Right ventricle myocardium inferior (tissue), 1 donor: ENCODE measurements at regions not wholly inside any gene's neighbourhood (a gene's known extent, or its start where the extent isn't known, plus 50 kb on each side); places are given as distances from the start of the nearest gene placed in this dataset.

Experiments used
- ATAC-seq: fragments of 200-7000 bp; cut with Tn5 transposase; one replicate; pipeline ENCODE4 v1.9.1; 2020; ENCODE audit warnings: mild to moderate bottlenecking, moderate library complexity
- DNase-seq: peaks from one replicate; pipeline ENCODE4 v3.0.0; 2021; ENCODE audit errors: missing footprints
- intact Hi-C: fragments of 100-400 bp; cut with DNase I; formaldehyde crosslinking; loops from one replicate; pipeline ENCODE4 v1.11.0; 2022
- donor health status: DM: no; HTN: yes; CAD: no; lungs with severe emphysema.

DNA sequence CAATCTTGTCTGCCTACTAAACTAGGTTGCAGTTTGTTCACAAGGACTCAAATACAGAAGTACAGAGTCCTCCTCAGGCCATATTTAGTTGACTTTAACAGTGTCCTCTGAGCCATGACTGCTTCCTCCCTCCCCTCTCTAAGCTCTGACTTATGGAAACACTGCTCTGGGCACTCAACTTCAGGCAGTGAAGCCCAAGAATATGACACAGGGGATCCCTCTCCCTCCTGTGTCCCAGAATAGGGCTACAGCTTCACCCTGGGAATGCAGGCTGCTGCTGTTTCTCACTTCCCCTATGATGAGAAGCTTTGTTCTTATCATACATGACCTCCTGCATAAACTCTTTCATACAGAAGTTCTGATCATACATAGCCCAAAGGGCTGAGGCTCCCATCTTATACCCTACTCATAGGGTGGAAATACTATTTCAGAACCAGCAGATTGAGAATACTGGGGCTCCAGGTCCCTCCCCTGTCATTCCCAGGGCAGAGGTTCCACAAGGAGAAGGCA, 97.3 kb upstream of the UST start:
- intact Hi-C loops: no loop called here
- no peak for ATAC-seq
- no peak for DNase-seq

DNA sequence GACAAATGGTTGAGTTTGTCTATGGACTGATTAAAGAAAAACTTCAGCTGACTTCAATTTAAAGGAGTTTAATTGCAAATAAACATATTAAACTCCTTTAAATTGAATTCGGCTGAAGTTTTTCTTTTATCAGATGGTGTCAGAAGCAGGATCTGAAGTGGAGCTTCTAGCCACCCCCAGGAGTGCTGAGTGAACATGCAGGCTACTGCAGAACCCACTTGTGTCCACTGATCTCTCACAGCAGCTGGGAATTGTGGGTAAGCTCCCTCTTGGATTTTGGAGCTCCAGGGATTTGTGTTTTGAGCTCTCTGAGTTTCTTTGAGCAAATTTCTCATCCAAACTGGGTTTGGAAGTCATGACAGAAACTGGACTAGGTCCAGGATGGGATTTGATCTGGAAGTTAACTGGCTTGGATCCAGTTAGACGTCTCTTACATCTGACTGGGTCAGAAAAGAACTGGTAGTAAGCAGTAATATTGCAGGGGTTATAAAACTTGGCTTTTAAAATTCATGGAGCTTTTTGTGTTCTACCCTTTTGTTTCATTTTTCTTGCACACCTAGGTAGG, 95.8 kb upstream of the UST start:
- DNase-seq (no peak), ATAC-seq (no peak)
- intact Hi-C loops: no loop called here

DNA sequence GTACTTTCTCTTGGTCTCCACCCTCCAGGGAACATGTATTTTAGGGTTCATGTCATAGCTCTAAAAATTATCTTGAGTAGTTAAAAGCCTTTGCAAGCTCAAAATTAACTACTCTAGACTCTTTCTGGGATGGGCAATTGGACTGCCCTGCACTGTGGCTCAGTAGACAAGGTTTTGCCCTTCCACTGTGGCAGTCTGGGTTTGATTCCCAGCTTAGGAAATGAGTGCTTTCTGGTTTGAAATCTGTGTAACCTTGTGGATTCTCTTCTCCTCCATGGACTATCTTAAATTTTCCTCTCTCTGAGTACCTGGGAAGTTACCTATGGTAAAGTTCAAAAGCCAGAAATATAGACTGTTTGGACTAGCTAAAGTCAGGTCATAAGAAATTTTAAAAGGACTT, 94.6 kb upstream of the UST start:
- intact Hi-C loops: no loop called here
- DNase-seq (no peak), ATAC-seq (no peak)

DNA sequence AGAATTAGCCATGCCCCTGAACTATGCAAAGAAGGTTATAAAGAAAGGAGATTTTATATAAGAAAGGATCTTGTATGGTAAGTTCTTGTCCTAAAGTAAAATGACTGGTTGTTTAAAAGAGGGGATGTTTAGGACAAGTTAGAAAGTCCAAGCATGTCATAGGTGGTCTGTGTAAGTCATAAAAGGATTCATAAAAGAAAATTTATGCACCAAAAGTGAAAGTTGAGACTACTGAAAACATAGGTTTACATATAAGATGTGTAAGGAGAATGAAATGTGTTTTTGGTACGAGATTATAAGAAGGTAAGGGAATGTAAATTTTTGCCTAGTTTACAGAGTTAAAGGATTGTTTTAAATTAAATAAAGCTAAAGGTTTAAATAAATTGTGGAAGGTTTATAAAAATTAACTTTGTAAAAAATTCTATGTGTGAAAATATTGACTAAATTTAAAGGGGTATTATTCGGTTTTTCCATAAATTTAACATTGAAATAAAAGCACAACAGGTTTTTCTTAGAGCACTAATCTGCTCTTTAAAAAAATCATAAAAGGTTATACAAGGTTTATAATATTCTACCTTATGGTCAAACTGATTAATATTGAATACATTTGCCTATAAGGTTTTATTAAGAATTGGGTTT, 93.6 kb upstream of the UST start:
- DNase-seq (no peak), ATAC-seq (no peak)

DNA sequence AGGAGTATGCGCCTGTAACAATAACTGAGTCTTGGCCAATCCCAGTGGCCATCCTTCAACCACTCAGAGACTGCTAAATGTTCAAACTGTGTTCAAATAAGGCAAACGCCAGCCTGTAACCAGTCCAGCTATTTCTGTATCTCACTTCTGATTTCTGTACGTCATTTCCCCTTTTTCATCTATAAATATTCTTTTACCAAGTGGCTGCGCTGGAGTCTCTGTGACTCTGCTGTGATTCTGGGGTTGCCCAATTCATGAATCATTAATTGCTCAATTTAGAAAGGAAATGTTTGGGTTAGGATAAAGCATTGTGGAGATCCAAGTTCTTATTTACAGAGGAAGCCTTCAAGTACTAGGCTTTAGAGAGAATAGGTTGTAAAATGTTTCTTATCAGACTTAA, 89.8 kb upstream of the UST start:
- DNase-seq (no peak), ATAC-seq (peak; percentile 59)
- intact Hi-C loops: no loop called here

More for the DNA sequence above, 93.6 kb upstream of the UST start:
- intact Hi-C loops: no loop called here

DNA sequence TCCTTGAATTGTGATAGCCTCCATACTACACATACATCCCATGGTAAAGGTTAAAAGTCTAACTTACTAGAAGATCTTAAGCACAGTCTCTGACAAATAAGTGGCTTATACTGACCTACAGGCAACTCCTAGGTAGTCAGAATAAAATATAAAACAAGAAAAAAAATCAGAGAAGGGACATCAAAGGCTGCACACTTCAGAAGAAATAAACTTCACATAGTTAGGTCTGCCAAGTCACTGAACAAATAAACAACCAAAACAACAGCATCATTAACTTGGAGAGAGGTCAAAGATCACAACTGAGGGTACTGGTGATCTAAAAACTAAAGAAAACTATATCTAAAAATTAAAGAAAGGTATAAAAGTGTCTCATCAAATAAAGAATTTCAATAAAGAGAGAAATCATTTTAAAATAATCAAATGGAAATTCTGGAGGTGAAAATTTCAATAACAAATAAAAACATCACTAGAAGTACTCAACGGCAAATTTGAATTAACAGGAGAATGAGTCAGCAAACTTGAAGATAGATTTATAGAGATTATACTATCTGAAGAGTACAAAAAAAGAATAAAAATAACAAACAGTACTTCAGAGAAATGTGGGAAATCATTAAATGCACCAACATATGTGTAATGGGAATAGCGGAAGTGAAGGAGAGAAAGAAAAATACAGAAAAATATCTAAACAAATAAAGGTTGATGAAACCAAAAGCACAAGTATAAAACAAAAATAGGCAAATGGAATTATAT, 88.0 kb upstream of the UST start:
- DNase-seq (no peak), ATAC-seq (no peak)
- intact Hi-C loops: no loop called here

DNA sequence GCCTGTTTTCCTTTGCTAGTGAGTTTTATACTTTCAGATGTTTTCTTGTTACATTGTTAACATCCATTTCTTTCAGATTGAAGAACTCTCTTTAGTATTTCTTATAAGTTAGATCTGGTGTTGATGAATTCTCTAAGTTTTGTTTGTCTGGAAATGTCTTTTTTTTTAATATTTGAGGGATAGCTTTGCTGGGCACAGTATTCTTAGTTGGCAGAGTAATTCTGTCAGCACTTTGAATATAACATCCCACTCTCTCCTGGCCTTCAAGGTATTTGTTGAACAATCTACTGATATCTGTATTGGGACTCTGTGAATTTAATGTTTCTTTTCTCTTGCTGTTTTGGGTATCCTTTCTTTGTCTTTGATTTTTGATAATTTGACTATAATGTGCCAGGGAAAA, 79.4 kb upstream of the UST start:
- ATAC-seq: no peak
- intact Hi-C loops: no loop called here
- DNase-seq: no peak

DNA sequence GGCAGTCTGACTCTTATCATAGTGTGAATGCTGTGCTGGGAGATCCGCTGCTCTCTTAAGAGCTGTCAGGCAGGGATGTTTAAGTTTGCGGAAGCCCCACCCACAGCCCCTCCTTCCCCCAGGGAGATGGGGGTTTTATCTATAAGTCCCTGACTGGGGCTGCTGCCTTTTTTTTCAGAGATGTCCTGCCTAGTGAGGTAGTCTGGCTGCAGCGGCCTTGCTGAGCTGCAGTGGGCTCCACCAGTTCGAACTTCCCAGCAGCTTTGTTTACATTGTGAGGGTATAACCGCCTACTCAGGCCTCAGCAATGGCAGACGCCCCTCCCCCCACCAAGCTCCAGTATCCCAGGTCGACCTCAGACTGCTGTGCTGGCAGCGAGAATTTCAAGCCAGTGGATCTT, 75.7 kb upstream of the UST start:
- intact Hi-C loops: no loop called here
- ATAC-seq: no peak
- no peak for DNase-seq

DNA sequence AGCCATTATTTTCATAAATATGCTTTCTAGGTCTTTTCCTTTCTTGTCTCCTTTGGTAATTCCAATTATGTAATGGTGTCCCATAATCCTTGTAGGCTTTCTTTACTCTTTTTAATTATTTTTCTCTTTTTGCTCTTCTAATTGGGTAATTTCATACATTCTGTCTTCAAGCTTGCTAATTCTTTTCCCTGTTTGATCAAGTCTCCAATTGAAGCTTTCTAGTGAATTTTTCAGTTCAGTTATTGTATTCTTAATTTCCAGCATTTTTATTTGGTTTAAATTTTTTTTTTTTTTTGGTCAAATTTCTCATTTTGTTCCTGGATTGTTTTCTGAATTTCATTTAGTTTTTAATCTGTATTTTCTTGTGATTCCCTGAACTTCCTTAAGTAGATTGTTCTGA, 74.9 kb upstream of the UST start:
- DNase-seq (no peak), ATAC-seq (no peak)
- intact Hi-C loops: no loop called here

DNA sequence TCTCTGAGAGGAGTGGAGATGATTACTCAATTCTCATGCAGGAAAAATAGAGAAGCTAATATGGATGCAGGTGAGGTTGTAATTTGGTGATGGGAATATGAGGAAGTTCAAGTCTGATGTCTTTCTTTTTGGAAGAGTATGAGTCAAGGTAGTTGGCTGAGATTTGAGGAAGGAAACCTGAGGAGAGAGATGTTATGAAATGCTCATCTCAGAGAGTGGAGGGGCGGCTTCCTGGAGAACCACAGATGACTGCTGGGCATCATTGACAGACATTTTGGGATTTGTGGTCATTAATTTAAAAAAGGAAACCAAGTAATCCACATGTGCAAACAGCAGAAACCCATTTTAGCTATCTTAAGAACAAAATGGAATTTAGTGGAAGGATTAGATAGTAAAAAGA, 72.5 kb upstream of the UST start:
- no peak for DNase-seq
- intact Hi-C loops: no loop called here

DNA sequence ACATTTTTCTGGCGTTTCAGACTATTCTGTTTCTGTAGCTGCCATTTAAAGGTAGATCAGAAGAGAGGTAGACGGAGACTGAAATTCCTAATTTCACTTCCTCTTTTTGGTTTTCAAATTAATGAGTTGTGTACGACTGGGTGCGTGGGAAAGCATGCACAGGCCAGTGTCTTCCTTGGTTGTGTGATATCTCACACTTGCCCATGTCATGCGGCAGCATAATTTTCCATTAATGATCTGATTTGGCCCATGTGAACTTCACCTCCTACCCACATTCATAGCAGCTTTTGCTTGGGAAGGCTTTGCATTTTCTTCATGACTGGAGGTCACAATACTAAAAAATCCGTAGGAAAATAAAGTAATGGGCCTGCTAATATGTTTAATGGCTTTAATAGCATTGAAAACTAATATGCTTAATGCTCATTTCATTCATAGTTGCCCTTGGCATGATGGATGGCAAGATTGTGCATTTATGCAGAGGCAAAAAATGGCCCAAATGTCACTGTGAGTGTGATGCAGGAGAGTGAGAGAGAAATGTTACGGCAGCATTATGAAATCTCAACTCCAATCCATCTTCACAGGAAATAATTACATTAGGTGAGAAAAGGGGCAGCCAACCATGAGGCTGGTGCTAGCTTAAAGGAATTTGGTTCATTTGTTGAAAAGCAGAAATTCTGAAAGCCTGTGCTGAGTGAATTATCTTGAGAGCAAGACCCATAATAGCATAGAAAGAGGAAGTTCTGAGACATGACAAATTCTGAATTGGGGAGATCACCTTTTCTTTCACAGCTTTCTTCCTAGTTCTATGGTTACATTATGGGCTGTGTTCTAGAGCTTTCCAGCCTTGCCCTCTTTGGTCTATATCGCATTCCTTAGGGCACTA, 69.0 kb upstream of the UST start:
- ATAC-seq (no peak), DNase-seq (no peak)
- intact Hi-C loops: no loop called here

More for the DNA sequence above, 72.5 kb upstream of the UST start:
- no peak for ATAC-seq

DNA sequence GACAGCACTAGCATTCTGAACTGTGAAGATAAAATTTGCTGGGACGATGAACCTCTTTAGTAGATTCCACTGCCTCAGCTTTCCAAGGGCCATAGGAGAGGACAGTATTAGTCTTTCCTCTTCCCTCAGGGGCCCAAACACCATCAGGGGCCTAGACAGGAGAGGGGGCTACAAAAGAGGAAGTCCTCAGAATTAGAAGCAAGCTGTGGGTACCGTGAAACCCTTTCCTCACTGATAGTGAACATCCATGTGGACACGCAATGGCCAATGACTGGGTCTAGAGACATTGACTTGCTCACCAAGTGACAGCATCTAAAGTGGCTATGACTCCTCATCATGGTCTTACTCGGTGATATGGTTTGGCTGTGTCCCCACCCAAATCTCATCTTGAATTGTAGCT, 68.1 kb upstream of the UST start:
- DNase-seq (no peak), ATAC-seq (no peak)
- intact Hi-C loops: no loop called here

DNA sequence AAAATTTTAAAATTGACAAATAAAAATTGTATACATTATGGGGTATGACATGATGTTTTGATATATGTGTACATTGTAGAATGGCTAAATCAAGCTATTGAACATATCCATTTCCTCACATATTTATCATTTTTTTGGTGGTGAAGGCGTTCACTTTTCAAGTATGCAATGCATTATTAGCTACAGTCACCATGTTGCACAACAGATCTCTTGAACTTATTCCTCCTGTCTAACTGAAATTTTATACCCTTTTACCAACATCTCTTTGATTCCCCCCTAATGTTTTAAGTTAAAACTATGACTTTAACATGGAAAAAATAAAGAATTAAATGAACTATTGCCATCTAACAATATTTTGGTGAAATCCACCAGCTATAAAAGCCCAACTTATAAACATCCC, 65.2 kb upstream of the UST start:
- DNase-seq (no peak), ATAC-seq (no peak)
- intact Hi-C loops: no loop called here

DNA sequence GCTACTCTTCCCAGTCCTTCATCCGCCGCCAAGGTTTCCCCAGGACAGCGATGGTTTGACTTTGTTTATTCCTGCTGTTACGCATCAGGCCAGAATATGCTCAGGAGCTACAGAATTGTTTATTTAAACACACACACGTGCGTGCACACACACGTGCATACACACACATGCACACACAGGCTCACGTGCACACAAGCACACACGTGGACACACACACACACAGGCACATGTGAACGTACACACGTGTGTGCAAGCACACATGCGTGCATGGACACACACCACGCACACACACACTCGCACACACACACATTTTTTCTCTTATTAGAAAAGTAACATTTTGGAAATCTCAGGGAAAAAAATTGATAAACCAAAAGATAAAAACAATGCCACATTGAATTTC, 64.6 kb upstream of the UST start:
- no peak for ATAC-seq
- DNase-seq: no peak
- intact Hi-C loops: no loop called here

DNA sequence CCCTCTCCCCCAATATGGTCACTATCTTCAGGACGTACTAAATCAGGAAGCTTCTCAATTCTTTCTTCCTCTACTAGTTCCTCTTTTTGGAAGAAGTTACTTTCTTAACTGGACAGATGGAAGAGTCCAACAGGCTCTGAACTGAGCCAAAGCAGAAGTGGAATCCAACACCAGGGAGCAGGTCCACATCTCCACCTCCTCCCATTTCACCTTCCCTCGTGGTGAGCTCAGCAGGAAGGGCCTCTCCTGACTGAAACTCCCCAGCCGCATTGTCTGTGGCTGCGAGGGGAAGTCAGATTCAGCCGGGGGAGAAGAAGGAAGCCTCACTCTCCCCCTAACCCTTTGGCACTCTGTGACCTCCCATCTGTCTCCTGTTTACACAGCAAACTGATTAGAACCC, 63.8 kb upstream of the UST start:
- intact Hi-C loops: no loop called here
- ATAC-seq (peak; percentile 59), DNase-seq (no peak)

DNA sequence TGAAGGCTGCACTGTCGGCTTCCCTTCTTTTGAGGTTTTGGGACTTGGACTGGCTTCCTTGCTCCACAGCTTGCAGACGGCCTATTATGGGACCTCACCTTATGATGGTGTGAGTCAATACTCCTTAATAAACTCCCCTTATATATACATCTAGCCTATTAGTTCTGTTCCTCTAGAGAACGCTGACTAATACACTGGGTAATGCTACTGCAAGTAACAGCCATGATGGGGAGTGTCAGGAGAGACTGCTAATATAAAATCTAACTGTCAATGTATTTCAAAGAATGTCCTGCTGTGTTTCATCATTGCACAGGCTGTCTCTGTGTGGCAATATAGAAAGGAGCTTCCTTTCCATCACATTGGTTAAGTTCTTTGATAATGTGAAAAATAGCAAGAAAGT, 57.7 kb upstream of the UST start:
- no peak for ATAC-seq
- intact Hi-C loops: no loop called here
- no peak for DNase-seq

DNA sequence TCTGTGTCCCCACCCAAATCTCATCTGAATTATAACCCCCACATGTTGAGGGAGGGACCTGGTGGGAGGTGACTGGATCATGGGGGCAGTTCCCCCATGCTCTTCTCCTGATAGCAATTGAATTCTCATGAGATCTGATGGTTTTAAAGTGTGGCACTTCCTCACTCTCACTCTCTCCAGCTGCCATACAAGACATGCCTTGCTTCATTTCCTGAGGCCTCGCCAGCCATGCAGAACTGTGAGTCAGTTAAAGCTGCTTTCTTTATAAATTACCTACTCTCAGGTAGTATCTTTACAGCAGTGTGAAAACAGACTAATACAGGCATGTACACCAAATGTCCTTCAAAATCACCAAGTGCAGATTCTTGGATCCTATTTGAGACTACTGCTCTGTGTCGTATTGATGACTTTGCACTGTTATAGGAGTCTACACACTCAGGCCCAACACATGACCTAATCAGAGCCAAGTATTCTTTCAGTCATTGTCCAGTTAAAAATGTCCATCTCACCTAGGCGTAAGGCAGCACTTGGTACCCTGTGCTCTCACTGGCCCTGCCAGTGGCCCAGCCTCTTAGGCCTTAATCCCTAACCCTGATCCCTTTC, 52.8 kb upstream of the UST start:
- no peak for DNase-seq
- intact Hi-C loops: no loop called here
- ATAC-seq: no peak
